ENCODE measurements at regions not wholly inside any gene's neighbourhood (a gene's known extent, or its start where the extent isn't known, plus 50 kb on each side); places are given as distances from the start of the nearest gene placed in this dataset.

GRCh38 chr20:55216525-55217242, 741.3 kb downstream of the DOK5 start:
- no peak overlapping the region for H2AFZ ChIP-seq (ENCODE audit: insufficient read depth, low read depth, low read length, poor library complexity, severe bottlenecking)
- DNase-seq (no peak), ATAC-seq (ENCODE audit: low read depth) (no peak)
- peaks cover 2% of the 10 kb centered on the region for H3K9me3 Mint-ChIP-seq (ENCODE audit: insufficient read depth)
- H3K4me3 ChIP-seq (ENCODE audit: control extremely low read depth in 1 of 5, extremely low read depth in 1 of 5, insufficient read depth in 1 of 5, low read depth in 2 of 5, low read length in 4 of 5), result no peak overlapping the region
- H3K4me1 ChIP-seq (ENCODE audit: control insufficient read depth in 2 of 2, insufficient read depth in 2 of 2, low read length in 2 of 2), result no peaks in the 10 kb centered on the region
- 77% methylated on average over 3 of the region's 8 CpGs for WGBS (ENCODE audit: insufficient coverage)
- ChIA-PET CTCF (no interaction called here), POLR2A (no interaction called here)
- TF ChIP-seq CTCF (IDR thresholded peaks at IDR 0.05), result no peak
- TF ChIP-seq EZH2 (IDR thresholded peaks at IDR 0.05; ENCODE audit: borderline replicate concordance, insufficient read depth, low read depth, low read length, poor library complexity, severe bottlenecking), result no peak
- H3K36me3 ChIP-seq (replicated peaks in 1 of 2; ENCODE audit: control extremely low read depth in 1 of 2, control insufficient read depth in 1 of 2, extremely low read depth in 1 of 2, insufficient read depth in 2 of 2, low read length in 1 of 2), result no peaks in the 10 kb centered on the region
- no peaks in the 10 kb centered on the region for H3K27me3 ChIP-seq (replicated peaks in 1 of 4; ENCODE audit: control extremely low read depth in 1 of 4, control insufficient read depth in 3 of 4, insufficient read depth in 4 of 4, low read length in 3 of 4)
- H3K27me3 Mint-ChIP-seq, result no peaks in the 10 kb centered on the region
- H3K9me3 ChIP-seq (ENCODE audit: control extremely low read depth in 1 of 3, control insufficient read depth in 2 of 3, insufficient read depth in 1 of 3, low read length in 2 of 3), result peaks cover 0 to 5% (median 5%) of the 10 kb centered on the region in 3 donors
- H3K4me2 ChIP-seq (replicated peaks; ENCODE audit: low read depth, low read length, poor library complexity, severe bottlenecking), result no peak overlapping the region
- no peak overlapping the region for H3K4me3 Mint-ChIP-seq
- intact Hi-C loops (cut with micrococcal nuclease), result no loop called here
- H3K79me2 ChIP-seq (ENCODE audit: control insufficient read depth, insufficient read depth, low read length), result no peaks in the 10 kb centered on the region
- H3K9ac ChIP-seq (ENCODE audit: low read length), result no peak overlapping the region
- no peak overlapping the region for H3K27ac ChIP-seq (ENCODE audit: low read length in 2 of 2)
- no peaks in the 10 kb centered on the region for H3K4me1 Mint-ChIP-seq
- H3K27ac Mint-ChIP-seq, result no peak overlapping the region
- no peaks in the 10 kb centered on the region for H4K20me1 ChIP-seq (ENCODE audit: control insufficient read depth, insufficient read depth, low read length, poor library complexity, severe bottlenecking)

- ChIA-PET POLR2A (no interaction called here), CTCF (no interaction called here)
- 94% methylated on average over 2 of the region's 6 CpGs for WGBS (ENCODE audit: insufficient coverage)
- peaks cover 0 to 5% (median 3%) of the 10 kb centered on the region in 3 donors for H3K9me3 ChIP-seq (ENCODE audit: control extremely low read depth in 1 of 3, control insufficient read depth in 2 of 3, insufficient read depth in 1 of 3, low read length in 2 of 3)
- no peaks in the 10 kb centered on the region for H3K27me3 ChIP-seq (replicated peaks in 1 of 4; ENCODE audit: control extremely low read depth in 1 of 4, control insufficient read depth in 3 of 4, insufficient read depth in 4 of 4, low read length in 3 of 4)
- intact Hi-C loops (cut with micrococcal nuclease), result no loop called here
- no peak overlapping the region for H3K4me2 ChIP-seq (replicated peaks; ENCODE audit: low read depth, low read length, poor library complexity, severe bottlenecking)
- H2AFZ ChIP-seq (ENCODE audit: insufficient read depth, low read depth, low read length, poor library complexity, severe bottlenecking), result no peak overlapping the region
- Mint-ChIP-seq H3K9me3 (ENCODE audit: insufficient read depth) (peaks cover 2% of the 10 kb centered on the region), H3K4me3 (no peak overlapping the region), H3K27ac (no peak overlapping the region), H3K4me1 (no peaks in the 10 kb centered on the region), H3K27me3 (no peaks in the 10 kb centered on the region)
- H3K4me1 ChIP-seq (ENCODE audit: control insufficient read depth in 2 of 2, insufficient read depth in 2 of 2, low read length in 2 of 2), result no peaks in the 10 kb centered on the region
- H3K27ac ChIP-seq (ENCODE audit: low read length in 2 of 2), result no peak overlapping the region
- no peak overlapping the region for H3K4me3 ChIP-seq (ENCODE audit: control extremely low read depth in 1 of 5, extremely low read depth in 1 of 5, insufficient read depth in 1 of 5, low read depth in 2 of 5, low read length in 4 of 5)
- H4K20me1 ChIP-seq (ENCODE audit: control insufficient read depth, insufficient read depth, low read length, poor library complexity, severe bottlenecking), result no peaks in the 10 kb centered on the region
- DNase-seq, result no peak
- H3K79me2 ChIP-seq (ENCODE audit: control insufficient read depth, insufficient read depth, low read length), result no peaks in the 10 kb centered on the region
- no peak for TF ChIP-seq EZH2 (IDR thresholded peaks at IDR 0.05; ENCODE audit: borderline replicate concordance, insufficient read depth, low read depth, low read length, poor library complexity, severe bottlenecking)
- no peak for TF ChIP-seq CTCF (IDR thresholded peaks at IDR 0.05)
- H3K9ac ChIP-seq (ENCODE audit: low read length), result no peak overlapping the region
- ATAC-seq (ENCODE audit: low read depth), result no peak
- no peaks in the 10 kb centered on the region for H3K36me3 ChIP-seq (replicated peaks in 1 of 2; ENCODE audit: control extremely low read depth in 1 of 2, control insufficient read depth in 1 of 2, extremely low read depth in 1 of 2, insufficient read depth in 2 of 2, low read length in 1 of 2)
Measured at GRCh38 chr20:55213653-55214052, 738.3 kb downstream of the DOK5 start.
